H1 (cell line): ENCODE measurements at regions not wholly inside any gene's neighbourhood (a gene's known extent, or its start where the extent isn't known, plus 50 kb on each side); places are given as distances from the start of the nearest gene placed in this dataset.

ENCODE experiments used
- CTCF ChIA-PET: fragments of 300-600 bp; sonication (Branson Sonifier 250); formaldehyde crosslinking; loops from one replicate; lab custom pipeline; 2021; ENCODE audit not compliant: partially characterized antibody; lab: Charles Lee
- POLR2A ChIA-PET: fragments of 300-600 bp; sonication (Branson Sonifier 250); formaldehyde crosslinking; loops from one replicate; lab custom pipeline; 2021; ENCODE audit warnings: inconsistent platforms; ENCODE audit not compliant: partially characterized antibody; lab: Charles Lee
- DNase-seq, 2 experiments: peaks; one replicate each; pipeline versions ENCODE4 v3.0.0 to v3.0.0-alpha.2; 2010 to 2022; ENCODE audit warnings: low spot score in 2 of 2, low read depth in 1 of 2, mixed read lengths in 1 of 2
- FAIRE-seq: peaks from 2 replicates; lab custom pipeline; 2011; peaks lifted over from hg19 to GRCh38; lab: Jason Lieb, UNC
- H2AFZ ChIP-seq: 2 replicates; pipeline ENCODE4 v1.8.1; 2012; ENCODE audit warnings: low read length, inconsistent platforms
- H2AK5ac ChIP-seq: 2 replicates; pipeline ENCODE4 v1.6.1; 2013; ENCODE audit warnings: low read depth, low read length
- H2BK120ac ChIP-seq: replicated peaks from 2 replicates; pipeline ENCODE3; 2013; ENCODE audit warnings: low read depth, low read length, inconsistent platforms
- H2BK12ac ChIP-seq: 2 replicates; pipeline ENCODE4 v1.6.1; 2013; ENCODE audit warnings: low read depth, low read length
- H2BK15ac ChIP-seq: 2 replicates; pipeline ENCODE4 v1.6.1; 2013; ENCODE audit warnings: low read length
- H2BK20ac ChIP-seq: 2 replicates; pipeline ENCODE4 v1.6.1; 2013; ENCODE audit warnings: low read length
- H2BK5ac ChIP-seq: 2 replicates; pipeline ENCODE4 v1.6.1; 2013; ENCODE audit warnings: low read depth, low read length
- H3K14ac ChIP-seq: 2 replicates; pipeline ENCODE4 v1.6.1; 2013; ENCODE audit warnings: inconsistent platforms; ENCODE audit not compliant: insufficient read length
- H3K18ac ChIP-seq: 2 replicates; pipeline ENCODE4 v1.6.1; 2013; ENCODE audit warnings: low read length; ENCODE audit errors: extremely low read depth
- H3K23ac ChIP-seq: 2 replicates; pipeline ENCODE4 v1.6.1; 2013; ENCODE audit warnings: inconsistent platforms; ENCODE audit not compliant: insufficient read length
- H3K23me2 ChIP-seq: 2 replicates; pipeline ENCODE4 v1.6.1; 2013; ENCODE audit warnings: low read depth, low read length
- H3K27ac ChIP-seq: 2 replicates; pipeline ENCODE4 v1.6.1; 2011; ENCODE audit warnings: low read depth, low read length, inconsistent platforms
- H3K27me3 ChIP-seq, 4 experiments: replicated peaks in 1 of 4; 1 replicate in 1 of 4; 2 replicates in 3 of 4; pipeline versions ENCODE4 v1.6.1 to v1.8.1; 2011 to 2013; ENCODE audit warnings: low read length in 3 of 4, mild to moderate bottlenecking in 3 of 4, inconsistent platforms in 2 of 4, mixed read lengths in 2 of 4, moderate library complexity in 1 of 4; ENCODE audit not compliant: control insufficient read depth in 3 of 4, insufficient read depth in 3 of 4; ENCODE audit errors: extremely low read depth in 1 of 4
- H3K36me3 ChIP-seq, 4 experiments: 2 replicates each; pipeline versions ENCODE4 v1.6.1 to v1.8.1; 2011 to 2013; ENCODE audit warnings: mild to moderate bottlenecking in 4 of 4, low read length in 3 of 4, moderate library complexity in 2 of 4, control low read depth in 1 of 4, inconsistent platforms in 1 of 4; ENCODE audit not compliant: insufficient read depth in 4 of 4, control insufficient read depth in 2 of 4
- H3K4ac ChIP-seq: replicated peaks from 2 replicates; pipeline ENCODE3; 2013; ENCODE audit warnings: low read length, low read depth, mixed read lengths, inconsistent platforms; ENCODE audit not compliant: insufficient read length
- H3K4me1 ChIP-seq, 4 experiments: replicated peaks in 1 of 4; 1 replicate in 1 of 4; 2 replicates in 3 of 4; pipeline versions ENCODE4 v1.6.1 to v1.8.1; 2011 to 2013; ENCODE audit warnings: low read length in 3 of 4, inconsistent platforms in 2 of 4, mixed read lengths in 1 of 4; ENCODE audit not compliant: insufficient read depth in 4 of 4, control insufficient read depth in 3 of 4
- H3K4me2 ChIP-seq, 2 experiments: 2 replicates each; pipeline versions ENCODE4 v1.6.1 to v1.8.1; 2011 to 2013; ENCODE audit warnings: low read depth in 2 of 2, low read length in 2 of 2, control low read depth in 1 of 2, inconsistent platforms in 1 of 2, mild to moderate bottlenecking in 1 of 2; ENCODE audit not compliant: insufficient read depth in 1 of 2
- H3K4me3 ChIP-seq, 4 experiments: fragments of 200-600, 300-600 bp in 1 of 4; sonication (generic), shearing (Covaris generic), sonication (Bioruptor Twin) in 1 of 4; 2 replicates each; pipeline versions ENCODE4 v1.5.1 to v1.8.1; 2011 to 2016; ENCODE audit warnings: low read length in 4 of 4, low read depth in 3 of 4, control low read depth in 2 of 4, inconsistent platforms in 2 of 4, mild to moderate bottlenecking in 2 of 4, mixed read lengths in 1 of 4, moderate library complexity in 1 of 4; ENCODE audit not compliant: insufficient read depth in 2 of 4; ENCODE audit errors: extremely low read depth in 1 of 4
- H3K56ac ChIP-seq: replicated peaks from 2 replicates; pipeline ENCODE3; 2013; ENCODE audit warnings: low read depth, mild to moderate bottlenecking, mixed read lengths, low read length, inconsistent platforms; ENCODE audit not compliant: insufficient read length
- H3K79me1 ChIP-seq: 2 replicates; pipeline ENCODE4 v1.6.1; 2013; ENCODE audit warnings: low read depth, low read length, control low read depth
- H3K79me2 ChIP-seq, 2 experiments: 2 replicates each; pipeline versions ENCODE4 v1.6.1 to v1.8.1; 2012 to 2013; ENCODE audit warnings: low read length in 2 of 2, mild to moderate bottlenecking in 2 of 2, inconsistent platforms in 1 of 2; ENCODE audit not compliant: insufficient read depth in 2 of 2, control insufficient read depth in 1 of 2
- H3K9ac ChIP-seq, 4 experiments: replicated peaks in 1 of 4; 1 replicate in 1 of 4; 2 replicates in 3 of 4; pipeline versions ENCODE4 v1.6.1 to v1.8.1; 2011 to 2013; ENCODE audit warnings: low read depth in 3 of 4, low read length in 3 of 4, control low read depth in 2 of 4, mild to moderate bottlenecking in 2 of 4, moderate library complexity in 2 of 4, inconsistent platforms in 1 of 4; ENCODE audit errors: extremely low read depth in 1 of 4
- H3K9me3 ChIP-seq, 2 experiments: 2 replicates each; pipeline versions ENCODE4 v1.6.1 to v1.8.1; 2012 to 2013; ENCODE audit warnings: mild to moderate bottlenecking in 2 of 2, moderate library complexity in 2 of 2, control low read depth in 1 of 2, inconsistent platforms in 1 of 2, low read depth in 1 of 2, low read length in 1 of 2, mixed read lengths in 1 of 2; ENCODE audit not compliant: insufficient read depth in 2 of 2
- H4K20me1 ChIP-seq, 2 experiments: replicated peaks in 1 of 2; 2 replicates each; pipeline versions ENCODE3 to v1.8.1; 2011 to 2013; ENCODE audit warnings: inconsistent platforms in 2 of 2, low read length in 2 of 2, mild to moderate bottlenecking in 1 of 2; ENCODE audit not compliant: insufficient read depth in 2 of 2, control insufficient read depth in 1 of 2
- H4K5ac ChIP-seq: 2 replicates; pipeline ENCODE4 v1.6.1; 2013; ENCODE audit warnings: low read length, low read depth, mixed read lengths, inconsistent platforms; ENCODE audit not compliant: insufficient read length
- H4K8ac ChIP-seq: 2 replicates; pipeline ENCODE4 v1.8.0; 2013; ENCODE audit warnings: mild to moderate bottlenecking, moderate library complexity, low read length, inconsistent platforms; ENCODE audit not compliant: insufficient read depth; ENCODE audit errors: extremely low read depth
- H4K91ac ChIP-seq: replicated peaks from 2 replicates; pipeline ENCODE3; 2013; ENCODE audit warnings: low read length, mixed read lengths, inconsistent platforms; ENCODE audit not compliant: insufficient read length
- ATF2 ChIP-seq: IDR thresholded peaks from 2 replicates; pipeline ENCODE4 v1.6.1; 2012; ENCODE audit warnings: low read length, inconsistent platforms
- BCL11A ChIP-seq, 2 experiments: IDR thresholded peaks; one replicate each; pipeline ENCODE4 v1.6.1; 2011; ENCODE audit warnings: low read depth in 2 of 2, low read length in 2 of 2, mild to moderate bottlenecking in 2 of 2
- E2F6 ChIP-seq: IDR thresholded peaks from 2 replicates; pipeline ENCODE4 v1.6.1; 2012; ENCODE audit warnings: inconsistent platforms
- EGR1 ChIP-seq: IDR thresholded peaks from 2 replicates; pipeline ENCODE4 v1.6.1; 2011; ENCODE audit warnings: low read depth, low read length, borderline replicate concordance
- EP300 ChIP-seq, 2 experiments: IDR thresholded peaks; 1 replicate in 1 of 2; 2 replicates in 1 of 2; pipeline ENCODE4 v1.6.1; 2011 to 2012; ENCODE audit warnings: low read depth in 2 of 2, low read length in 2 of 2, mild to moderate bottlenecking in 2 of 2, borderline replicate concordance in 1 of 2, inconsistent platforms in 1 of 2, moderate library complexity in 1 of 2
- GABPA ChIP-seq: IDR thresholded peaks from 2 replicates; pipeline ENCODE4 v1.6.1; 2011; ENCODE audit warnings: mild to moderate bottlenecking, low read length, moderate library complexity, borderline replicate concordance; ENCODE audit not compliant: insufficient read depth
- JUND ChIP-seq: IDR thresholded peaks from 2 replicates; pipeline ENCODE4 v1.6.1; 2011; ENCODE audit warnings: mild to moderate bottlenecking, improper control_type of control experiment, low read length
- KDM5A ChIP-seq: fragments of 200-600 bp; IDR thresholded peaks from 2 replicates; pipeline ENCODE4 v1.7.1; 2012; ENCODE audit warnings: mild to moderate bottlenecking, low read length, inconsistent platforms, mixed read lengths
- SIN3A ChIP-seq, 2 experiments: IDR thresholded peaks in 1 of 2; conservative IDR thresholded peaks in 1 of 2; 2 replicates each; pipeline ENCODE4 v1.6.1; 2011 to 2012; ENCODE audit warnings: low read length in 2 of 2, improper control_type of control experiment in 1 of 2, low read depth in 1 of 2, mild to moderate bottlenecking in 1 of 2
- SIX5 ChIP-seq: IDR thresholded peaks from 2 replicates; pipeline ENCODE4 v1.6.1; 2011; ENCODE audit warnings: mild to moderate bottlenecking, low read depth, low read length
- SUZ12 ChIP-seq: fragments of 200-600 bp; sonication (generic); IDR thresholded peaks from 2 replicates; pipeline ENCODE4 v1.6.1; 2012; ENCODE audit warnings: mild to moderate bottlenecking, inconsistent platforms, low read length, moderate library complexity, mixed read lengths
- TAF7 ChIP-seq: optimal IDR thresholded peaks from 2 replicates; pipeline ENCODE3; 2011; ENCODE audit warnings: low read depth, mild to moderate bottlenecking, inconsistent platforms, low read length, moderate library complexity, borderline replicate concordance
- WGBS, 2 experiments: shearing (Covaris generic) in 1 of 2; methylation state at CpG; one replicate each; pipeline versions ENCODE4 v1.1.6 to v1.1.7; 2013 to 2015; ENCODE audit warnings: low lambda C conversion rate in 2 of 2, mixed read lengths in 2 of 2, inconsistent platforms in 1 of 2, low coverage in 1 of 2, missing lambda C conversion rate in 1 of 2; ENCODE audit not compliant: insufficient replicate concordance in 2 of 2, insufficient coverage in 1 of 2, insufficient read length in 1 of 2; ENCODE audit errors: extremely low coverage in 1 of 2, missing lambda C conversion rate in 1 of 2; 5-methylcytosine and 5-hydroxymethylcytosine counted together

GRCh38 chr6:126632271-126632670 is 292.4 kb downstream of the CENPW start:
- CTCF ChIA-PET: interaction anchor here (0.6 to 1.4 kb wide), 5 partner anchors 9 to 271 kb away, joined by 3 to 5 read pairs (median 3); no protein-coding TSS in a partner anchor

More at GRCh38 chr6:126632271-126632670, 292.4 kb downstream of the CENPW start:
- H3K4me1 ChIP-seq: peaks cover 0 to 4% (median 1%) of the 10 kb centered on the region in 4 experiments; a peak in 1 of 7 replicates
- no peak overlapping the region for H3K27ac ChIP-seq
- H3K4me2 ChIP-seq: no peak overlapping the region
- no peak overlapping the region for H3K4me3 ChIP-seq
- H3K23ac ChIP-seq: no peak overlapping the region
- H2BK15ac ChIP-seq: no peak overlapping the region
- TF ChIP-seq SIN3A (conservative IDR thresholded peaks at IDR 0.05 in 1 of 2, IDR thresholded peaks at IDR 0.05 in 1 of 2; ENCODE audit: low read depth in 1 of 2, low read length in 2 of 2): no peak
- TF ChIP-seq KDM5A: no peak
- no peak for TF ChIP-seq GABPA
- no peak for TF ChIP-seq E2F6
- TF ChIP-seq EP300 (IDR thresholded peaks at IDR 0.05; ENCODE audit: borderline replicate concordance in 1 of 2, low read depth in 2 of 2, low read length in 2 of 2): no peak
- no peak for TF ChIP-seq SUZ12
- no peak for TF ChIP-seq BCL11A (IDR thresholded peaks at IDR 0.05; ENCODE audit: low read depth in 2 of 2, low read length in 2 of 2)
- TF ChIP-seq SIX5: no peak
- no peak for TF ChIP-seq JUND
- TF ChIP-seq TAF7: no peak
- TF ChIP-seq ATF2: no peak
- no peak for TF ChIP-seq EGR1
- 96% methylated on average over 1 of the region's 1 CpG; no CpG with 5 or more reads in 1 of the 2 experiments for WGBS, 2 experiments
- H2AFZ ChIP-seq: no peak overlapping the region; the same call in 1 of the 2 replicates
- no peak overlapping the region for H2BK20ac ChIP-seq
- H4K5ac ChIP-seq: no peak overlapping the region
- H2AK5ac ChIP-seq: no peak overlapping the region
- H4K20me1 ChIP-seq: no peaks in the 10 kb centered on the region
- no peak overlapping the region for H2BK12ac ChIP-seq
- POLR2A ChIA-PET: no interaction called here
- H4K91ac ChIP-seq: no peak overlapping the region
- no peak overlapping the region for H2BK5ac ChIP-seq
- H3K9ac ChIP-seq: no peak overlapping the region
- no peaks in the 10 kb centered on the region for H3K79me2 ChIP-seq
- H3K36me3 ChIP-seq: no peaks in the 10 kb centered on the region
- no peaks in the 10 kb centered on the region for H3K23me2 ChIP-seq
- H3K9me3 ChIP-seq: no peaks in the 10 kb centered on the region
- no peak overlapping the region for H4K8ac ChIP-seq
- no peak overlapping the region for H3K14ac ChIP-seq
- H3K4ac ChIP-seq: no peak overlapping the region
- no peaks in the 10 kb centered on the region for H3K27me3 ChIP-seq
- H2BK120ac ChIP-seq: no peak overlapping the region
- H3K56ac ChIP-seq: no peak overlapping the region
- no peaks in the 10 kb centered on the region for H3K79me1 ChIP-seq
- no peak overlapping the region for H3K18ac ChIP-seq
- no peak for FAIRE-seq
- no peak for DNase-seq
